ENCODE measurements at regions not wholly inside any gene's neighbourhood (a gene's known extent, or its start where the extent isn't known, plus 50 kb on each side); places are given as distances from the start of the nearest gene placed in this dataset.

DNA sequence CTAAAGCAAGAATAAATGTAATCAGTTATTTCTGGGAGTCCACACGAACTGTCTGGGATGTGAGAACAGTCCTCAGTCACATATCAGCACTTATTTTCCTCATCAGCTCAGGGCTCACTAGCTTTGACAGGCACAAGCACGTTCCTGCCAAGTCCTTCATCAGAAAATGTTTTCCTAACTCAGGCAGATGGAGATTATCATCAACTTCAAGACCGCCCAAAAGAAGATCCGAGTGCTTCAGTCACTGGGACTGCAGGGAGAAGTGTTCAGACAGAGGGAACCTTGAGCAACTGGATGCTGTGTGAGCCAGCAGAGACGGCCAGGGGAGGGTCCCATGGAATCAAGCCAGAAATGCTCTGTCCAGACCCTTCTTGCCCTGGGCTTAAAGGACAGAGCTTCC is 189.4 kb downstream of the NXNL2 start:
- no peaks in the 10 kb centered on the region for H3K4me1 Mint-ChIP-seq
- no peaks in the 10 kb centered on the region for H3K36me3 Mint-ChIP-seq
- ATAC-seq (replicated peaks) = no peak
- DNase-seq = no peak
- no peaks in the 10 kb centered on the region for H3K9me3 Mint-ChIP-seq
- no peak overlapping the region for H3K4me3 Mint-ChIP-seq
- H3K27ac Mint-ChIP-seq = no peak overlapping the region
- H3K27me3 Mint-ChIP-seq = peaks cover 13 to 34% of the 10 kb centered on the region in 2 donors

DNA sequence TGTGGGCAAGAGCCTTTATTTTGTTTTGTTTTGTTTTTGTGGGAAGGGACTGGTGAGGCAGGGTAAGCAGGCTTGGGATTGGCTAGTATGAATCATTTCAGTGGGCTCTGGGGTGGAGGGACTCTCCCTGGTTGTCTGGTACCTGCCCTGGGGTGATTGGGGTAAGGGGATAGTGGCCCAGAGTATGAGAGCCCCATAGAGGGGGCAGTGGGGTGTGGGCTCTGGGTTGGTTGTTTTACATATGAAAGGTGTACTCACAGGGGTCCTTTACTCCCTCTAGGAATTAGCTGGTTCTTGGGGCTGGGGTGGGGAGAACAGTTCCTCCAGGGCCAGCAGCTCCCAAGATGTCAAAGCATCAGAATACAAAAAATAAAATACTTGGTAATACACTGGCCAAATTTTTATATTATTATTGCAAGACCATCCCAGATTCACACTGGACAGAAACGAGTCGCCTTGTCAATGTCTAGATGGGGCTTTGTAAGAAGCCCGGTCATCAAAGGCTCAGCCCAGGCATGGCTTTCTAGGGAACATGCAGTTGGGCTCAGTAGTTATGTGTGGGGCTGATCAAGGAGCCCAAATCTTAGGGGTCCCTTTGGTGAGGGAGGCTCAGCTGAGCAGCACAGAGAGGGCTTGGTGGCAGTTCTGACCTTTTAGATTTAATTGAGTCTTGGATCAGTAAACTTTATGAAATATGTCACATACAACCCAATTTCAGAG is 190.5 kb downstream of the NXNL2 start:
- Mint-ChIP-seq H3K9me3 (peaks cover 4% of the 10 kb centered on the region in 2 donors), H3K27me3 (peaks cover 16 to 35% of the 10 kb centered on the region in 2 donors), H3K36me3 (no peaks in the 10 kb centered on the region), H3K4me3 (no peak overlapping the region), H3K4me1 (no peaks in the 10 kb centered on the region), H3K27ac (no peak overlapping the region)
- no peak for DNase-seq
- ATAC-seq (replicated peaks) = no peak

DNA sequence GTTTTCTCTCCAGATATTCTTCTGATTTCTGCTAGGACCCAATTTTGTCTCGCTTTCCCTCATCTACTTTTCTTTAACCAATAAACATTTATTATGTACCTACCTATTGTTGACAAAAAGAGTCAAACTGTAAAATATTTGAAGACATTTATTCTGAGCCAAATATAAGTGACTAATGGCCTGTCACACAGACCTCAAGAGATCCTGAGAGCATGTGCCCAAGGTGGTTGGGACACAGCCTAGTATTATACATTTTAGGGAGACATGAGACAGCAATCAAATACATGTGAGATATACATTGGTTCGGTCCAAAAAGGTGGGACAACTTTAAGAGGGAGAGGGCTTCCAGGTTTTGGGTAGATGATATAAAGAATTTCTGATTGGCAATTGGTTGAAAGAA is 191.8 kb downstream of the NXNL2 start:
- ATAC-seq (replicated peaks) (no peak), DNase-seq (no peak)
- Mint-ChIP-seq H3K9me3 (peaks cover 11% of the 10 kb centered on the region in 2 donors), H3K27me3 (peaks cover 23 to 42% of the 10 kb centered on the region in 2 donors), H3K36me3 (no peaks in the 10 kb centered on the region), H3K4me3 (no peak overlapping the region), H3K27ac (no peak overlapping the region), H3K4me1 (no peaks in the 10 kb centered on the region)

DNA sequence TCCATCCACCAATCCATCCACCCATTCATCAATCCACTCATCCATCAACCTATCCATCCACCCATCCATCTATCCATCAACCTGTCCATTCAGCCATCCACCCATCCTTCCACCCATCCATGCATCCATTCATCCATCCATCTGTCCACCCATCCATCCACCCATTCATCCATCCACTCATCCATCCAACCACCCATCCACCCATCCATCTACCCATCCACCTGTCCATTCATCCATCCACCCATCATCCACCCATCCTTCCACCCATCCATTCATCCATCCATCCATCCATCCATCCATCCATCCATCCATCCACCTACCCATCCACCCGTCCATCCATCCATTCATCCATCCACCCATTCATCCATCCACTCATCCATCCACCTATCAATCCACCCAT is 195.8 kb downstream of the NXNL2 start:
- H3K9me3 Mint-ChIP-seq = peaks cover 11% of the 10 kb centered on the region in 2 donors
- no peak overlapping the region for H3K4me3 Mint-ChIP-seq
- no peak for ATAC-seq (replicated peaks)
- H3K4me1 Mint-ChIP-seq = no peaks in the 10 kb centered on the region
- no peaks in the 10 kb centered on the region for H3K36me3 Mint-ChIP-seq
- peaks cover 19 to 49% of the 10 kb centered on the region in 2 donors for H3K27me3 Mint-ChIP-seq
- no peak for DNase-seq
- no peak overlapping the region for H3K27ac Mint-ChIP-seq

DNA sequence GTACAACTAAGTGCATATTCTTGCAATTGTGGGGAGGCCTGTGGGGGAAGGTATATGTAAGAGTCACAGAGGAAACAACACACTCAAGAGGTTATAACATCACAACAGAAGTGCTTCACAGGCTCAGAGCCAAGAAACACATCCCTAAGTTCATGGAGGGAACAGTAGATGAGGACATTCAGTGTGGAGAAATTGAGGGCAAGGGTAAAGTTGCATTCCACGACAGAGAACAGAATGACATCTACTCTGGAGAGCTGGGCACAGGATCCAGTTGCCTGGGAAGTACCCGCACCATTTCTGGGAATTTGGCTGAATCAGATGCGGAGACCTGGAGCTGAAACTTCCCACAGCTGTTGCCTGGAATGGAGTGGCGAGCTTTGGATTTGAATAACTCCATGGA is 197.2 kb downstream of the NXNL2 start:
- peaks cover 11% of the 10 kb centered on the region in 2 donors for H3K9me3 Mint-ChIP-seq
- no peaks in the 10 kb centered on the region for H3K4me1 Mint-ChIP-seq
- no peak overlapping the region for H3K4me3 Mint-ChIP-seq
- no peaks in the 10 kb centered on the region for H3K36me3 Mint-ChIP-seq
- no peak overlapping the region for H3K27ac Mint-ChIP-seq
- peaks cover 19 to 54% of the 10 kb centered on the region in 2 donors for H3K27me3 Mint-ChIP-seq
- ATAC-seq (replicated peaks) = no peak
- no peak for DNase-seq

DNA sequence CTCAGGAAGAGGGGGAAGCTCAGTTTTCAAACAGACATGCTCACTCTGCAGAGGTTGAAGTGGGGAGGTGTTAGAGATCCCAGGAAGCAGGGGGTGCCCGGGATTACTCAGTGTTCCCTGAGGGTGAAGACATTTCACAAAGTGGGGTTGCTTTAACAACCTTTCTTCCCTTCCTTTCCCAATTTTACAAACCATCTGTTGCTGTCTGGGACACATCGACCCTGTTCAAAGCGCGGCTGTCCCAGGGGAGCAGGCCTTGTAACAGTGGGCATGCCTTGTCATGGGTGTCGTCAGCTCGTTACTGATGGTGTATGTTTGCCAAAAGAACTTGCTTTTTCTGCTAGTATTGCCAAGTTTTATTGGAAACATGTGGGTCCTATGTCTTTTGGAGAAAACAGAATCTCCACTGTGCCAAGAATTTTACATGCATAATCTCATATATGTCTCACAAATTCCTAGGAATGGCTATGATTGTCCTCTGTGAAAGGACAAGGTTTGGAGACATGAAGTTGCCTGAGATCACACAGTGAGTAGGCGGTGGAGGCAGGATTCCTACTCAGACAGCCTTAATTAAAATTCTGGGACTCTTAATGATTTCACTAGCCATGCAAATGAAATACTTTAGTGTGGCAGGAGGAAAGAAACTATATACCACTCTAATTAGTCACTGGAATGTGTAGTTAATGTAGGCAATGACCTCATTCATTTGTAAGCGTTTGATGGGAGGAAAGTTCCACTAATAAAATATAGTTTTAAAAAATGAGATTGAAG is 198.9 kb downstream of the NXNL2 start:
- Mint-ChIP-seq H3K9me3 (peaks cover 11% of the 10 kb centered on the region in 2 donors), H3K27ac (no peak overlapping the region), H3K4me3 (no peak overlapping the region), H3K36me3 (no peaks in the 10 kb centered on the region), H3K4me1 (no peaks in the 10 kb centered on the region), H3K27me3 (peaks cover 15 to 53% of the 10 kb centered on the region in 2 donors)
- ATAC-seq (replicated peaks) (no peak), DNase-seq (no peak)

DNA sequence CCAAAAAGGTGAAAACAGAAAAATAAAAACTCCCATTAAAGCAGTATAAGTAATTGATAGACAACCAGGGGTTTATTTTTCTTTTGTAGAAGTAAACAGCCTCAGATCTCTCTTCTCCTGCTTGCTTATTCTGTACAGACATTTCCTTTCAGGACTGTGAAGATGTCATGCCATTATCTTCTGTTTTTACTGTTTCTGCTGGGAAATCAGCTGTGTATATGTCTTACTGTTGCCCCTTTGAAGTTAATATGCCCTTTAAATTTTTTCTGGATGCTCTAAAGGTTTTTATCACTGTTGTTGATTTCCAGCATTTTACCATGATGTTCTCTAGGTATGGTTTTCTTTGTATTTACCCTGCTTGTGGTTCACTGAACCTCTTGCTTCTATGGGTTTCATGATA is 199.5 kb downstream of the NXNL2 start:
- H3K27me3 Mint-ChIP-seq = peaks cover 13 to 51% of the 10 kb centered on the region in 2 donors
- no peaks in the 10 kb centered on the region for H3K36me3 Mint-ChIP-seq
- H3K4me1 Mint-ChIP-seq = no peaks in the 10 kb centered on the region
- no peak overlapping the region for H3K4me3 Mint-ChIP-seq
- peaks cover 11% of the 10 kb centered on the region in 2 donors for H3K9me3 Mint-ChIP-seq
- no peak for ATAC-seq (replicated peaks)
- DNase-seq = no peak
- H3K27ac Mint-ChIP-seq = no peak overlapping the region

DNA sequence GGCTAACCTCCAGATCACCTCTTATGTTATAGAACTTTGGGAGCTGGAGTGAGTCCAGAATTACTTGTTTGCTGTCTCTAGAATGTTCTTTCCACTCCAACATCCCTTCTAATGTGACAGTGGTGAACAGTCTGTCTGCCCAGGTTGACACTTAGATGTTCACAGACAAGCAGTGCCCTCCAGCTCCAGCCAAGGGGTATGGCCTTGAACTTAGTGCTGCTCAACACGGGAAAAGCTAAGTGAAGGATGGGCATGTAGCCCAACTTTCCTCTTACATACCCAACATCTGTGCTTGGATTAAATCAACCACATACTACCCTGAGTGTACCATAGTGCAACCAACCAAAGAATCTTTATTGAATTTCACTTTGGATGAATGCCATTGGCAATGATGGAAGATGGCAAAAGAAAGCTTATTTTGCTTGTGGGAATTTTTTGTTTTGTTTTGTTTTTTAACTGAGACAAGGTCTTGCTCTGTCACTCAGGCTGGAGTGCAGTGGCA is 201.2 kb downstream of the NXNL2 start:
- H3K9me3 Mint-ChIP-seq = no peaks in the 10 kb centered on the region
- H3K4me3 Mint-ChIP-seq = no peak overlapping the region
- ATAC-seq (replicated peaks) (no peak), DNase-seq (no peak)
- H3K4me1 Mint-ChIP-seq = no peaks in the 10 kb centered on the region
- H3K27me3 Mint-ChIP-seq = peaks cover 10 to 48% of the 10 kb centered on the region in 2 donors
- H3K36me3 Mint-ChIP-seq = no peaks in the 10 kb centered on the region
- no peak overlapping the region for H3K27ac Mint-ChIP-seq

DNA sequence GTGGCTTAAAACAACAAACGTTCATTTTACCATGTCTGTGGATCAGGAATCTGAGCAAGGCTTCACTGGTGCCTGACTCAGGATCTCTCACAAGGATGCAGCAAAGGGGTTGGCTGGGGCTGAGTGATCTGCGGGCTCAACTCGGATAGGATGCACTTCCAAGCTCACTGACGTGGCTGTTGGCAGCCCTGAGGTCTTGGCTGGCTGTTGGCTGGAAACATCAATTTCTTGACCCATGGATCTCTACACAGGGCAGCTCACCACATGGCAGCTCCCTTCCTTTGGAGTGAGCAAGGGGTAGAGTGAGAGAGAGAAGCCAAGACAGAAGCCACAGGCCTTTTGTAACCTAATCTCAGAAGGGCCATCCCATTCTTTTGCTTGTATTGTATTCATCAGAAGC is 202.1 kb downstream of the NXNL2 start:
- ATAC-seq (replicated peaks) = no peak
- no peaks in the 10 kb centered on the region for H3K4me1 Mint-ChIP-seq

DNA sequence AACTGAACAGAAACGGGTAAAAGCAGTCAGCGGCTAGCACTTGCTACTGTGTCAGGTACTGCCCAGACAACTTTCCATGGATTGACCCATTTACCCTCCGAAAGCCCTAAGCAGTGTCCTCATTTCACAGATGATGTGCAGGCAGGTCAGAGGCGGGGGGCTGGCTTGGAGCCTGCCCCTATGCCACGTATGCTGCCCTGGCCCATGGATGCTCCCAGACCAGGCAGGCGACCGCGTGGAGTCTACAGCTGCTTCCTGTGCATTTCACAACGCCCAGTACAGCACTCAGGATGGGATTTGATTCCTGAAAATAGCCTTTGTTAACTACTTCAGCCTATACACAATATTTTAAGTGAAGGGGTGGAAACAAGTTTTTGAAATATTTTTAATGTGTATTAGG is 202.9 kb downstream of the NXNL2 start:
- no peak overlapping the region for H3K27ac Mint-ChIP-seq
- no peak for ATAC-seq (replicated peaks)
- DNase-seq = no peak
- H3K4me1 Mint-ChIP-seq = no peaks in the 10 kb centered on the region
- no peak overlapping the region for H3K4me3 Mint-ChIP-seq
- H3K27me3 Mint-ChIP-seq = peaks cover 14 to 46% of the 10 kb centered on the region in 2 donors
- H3K36me3 Mint-ChIP-seq = no peaks in the 10 kb centered on the region
- no peaks in the 10 kb centered on the region for H3K9me3 Mint-ChIP-seq

More for the DNA sequence above, 202.1 kb downstream of the NXNL2 start:
- H3K27me3 Mint-ChIP-seq = peaks cover 14 to 46% of the 10 kb centered on the region in 2 donors
- DNase-seq = no peak
- H3K9me3 Mint-ChIP-seq = no peaks in the 10 kb centered on the region
- H3K36me3 Mint-ChIP-seq = no peaks in the 10 kb centered on the region
- H3K27ac Mint-ChIP-seq = no peak overlapping the region
- H3K4me3 Mint-ChIP-seq = no peak overlapping the region

DNA sequence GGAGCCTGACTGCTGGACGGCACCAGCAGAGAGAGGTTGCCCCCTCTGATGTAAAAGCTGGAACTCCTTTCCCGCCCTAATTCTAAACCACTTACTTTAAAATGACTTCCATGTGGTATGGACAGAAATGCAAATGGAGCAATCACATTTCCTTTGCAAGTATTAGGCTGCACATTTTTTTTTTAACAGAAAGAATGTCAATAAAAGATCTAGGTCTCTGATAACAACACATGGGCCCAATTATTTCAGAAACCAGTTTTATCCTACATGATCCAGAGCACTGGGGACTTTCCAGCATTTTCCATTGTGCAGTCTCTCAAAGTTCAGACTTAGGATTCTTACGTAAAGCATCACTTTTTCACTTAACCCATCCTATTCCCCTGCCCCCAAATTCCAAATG is 203.7 kb downstream of the NXNL2 start:
- ATAC-seq (replicated peaks) (no peak), DNase-seq (no peak)
- H3K27ac Mint-ChIP-seq = no peak overlapping the region
- H3K4me1 Mint-ChIP-seq = no peaks in the 10 kb centered on the region
- H3K4me3 Mint-ChIP-seq = no peak overlapping the region
- peaks cover 15 to 46% of the 10 kb centered on the region in 2 donors for H3K27me3 Mint-ChIP-seq
- no peaks in the 10 kb centered on the region for H3K36me3 Mint-ChIP-seq
- no peaks in the 10 kb centered on the region for H3K9me3 Mint-ChIP-seq

DNA sequence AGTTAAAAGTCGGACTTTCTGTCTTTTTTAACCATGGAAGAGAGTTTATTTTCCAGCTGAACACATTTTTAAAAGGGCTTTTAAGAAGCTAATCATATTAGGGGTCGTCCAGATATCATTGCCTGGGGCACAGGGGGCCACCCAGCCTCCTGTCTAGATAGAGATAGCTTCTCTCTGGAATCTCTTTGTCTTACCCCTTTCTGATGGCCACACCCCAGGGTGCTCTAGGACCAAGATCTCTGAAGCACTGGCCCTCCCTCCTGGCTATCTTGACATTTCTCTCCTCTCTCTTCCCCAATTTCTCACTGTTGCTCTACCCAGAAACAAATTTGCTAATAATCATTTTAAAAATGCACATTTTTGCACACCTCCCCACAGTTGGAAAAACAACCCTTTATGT is 204.4 kb downstream of the NXNL2 start:
- ATAC-seq (replicated peaks) (no peak), DNase-seq (no peak)
- no peak overlapping the region for H3K27ac Mint-ChIP-seq
- no peak overlapping the region for H3K4me3 Mint-ChIP-seq
- no peaks in the 10 kb centered on the region for H3K36me3 Mint-ChIP-seq
- H3K9me3 Mint-ChIP-seq = no peaks in the 10 kb centered on the region
- H3K4me1 Mint-ChIP-seq = no peaks in the 10 kb centered on the region
- H3K27me3 Mint-ChIP-seq = peaks cover 20 to 52% of the 10 kb centered on the region in 2 donors

DNA sequence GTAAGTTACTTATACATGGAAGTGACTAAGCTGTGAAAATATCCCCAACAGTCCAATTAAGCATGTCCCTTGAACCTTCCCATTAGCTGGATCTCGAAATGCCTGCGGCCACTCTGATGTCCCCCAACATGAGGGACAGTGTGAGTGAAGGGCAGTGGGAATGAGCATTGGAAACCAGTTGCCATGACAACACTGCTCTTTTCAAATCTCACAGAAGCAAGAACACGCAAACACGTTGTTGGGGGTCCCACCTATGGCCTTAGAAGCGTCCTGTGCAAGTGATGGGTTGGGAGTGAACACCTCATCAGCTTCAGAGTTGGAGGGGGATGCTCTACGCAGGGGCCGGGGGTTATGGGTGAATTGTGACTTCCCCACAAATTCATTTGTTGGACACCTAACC is 205.9 kb downstream of the NXNL2 start:
- Mint-ChIP-seq H3K36me3 (no peaks in the 10 kb centered on the region), H3K27me3 (peaks cover 21 to 42% of the 10 kb centered on the region in 2 donors), H3K4me3 (no peak overlapping the region), H3K4me1 (no peaks in the 10 kb centered on the region), H3K9me3 (no peaks in the 10 kb centered on the region), H3K27ac (peak overlapping the region; percentile 14)
- DNase-seq = no peak
- no peak for ATAC-seq (replicated peaks)

DNA sequence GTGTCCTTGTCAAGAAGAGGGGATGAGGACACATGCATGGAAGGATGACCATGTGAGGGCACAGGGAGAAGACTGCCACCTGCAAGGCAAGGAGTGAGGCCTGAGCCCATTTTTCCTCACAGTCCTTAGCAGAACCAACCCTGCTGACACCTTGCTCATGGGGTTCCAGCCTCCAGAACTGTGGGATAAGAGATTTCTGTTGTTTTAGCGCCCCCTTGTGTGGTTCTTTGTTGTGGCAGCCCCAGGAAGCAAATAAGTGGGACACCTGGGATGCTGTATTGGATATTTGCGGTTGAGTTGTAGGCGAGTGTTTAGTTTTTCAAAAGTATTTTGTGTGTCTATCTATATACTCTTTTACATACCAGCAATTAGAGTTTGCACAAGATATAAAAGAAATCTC is 206.4 kb downstream of the NXNL2 start:
- no peaks in the 10 kb centered on the region for H3K36me3 Mint-ChIP-seq
- H3K9me3 Mint-ChIP-seq = no peaks in the 10 kb centered on the region
- H3K27ac Mint-ChIP-seq = no peak overlapping the region
- H3K4me3 Mint-ChIP-seq = no peak overlapping the region
- no peak for DNase-seq
- H3K27me3 Mint-ChIP-seq = peaks cover 25 to 45% of the 10 kb centered on the region in 2 donors
- no peak for ATAC-seq (replicated peaks)
- no peaks in the 10 kb centered on the region for H3K4me1 Mint-ChIP-seq

DNA sequence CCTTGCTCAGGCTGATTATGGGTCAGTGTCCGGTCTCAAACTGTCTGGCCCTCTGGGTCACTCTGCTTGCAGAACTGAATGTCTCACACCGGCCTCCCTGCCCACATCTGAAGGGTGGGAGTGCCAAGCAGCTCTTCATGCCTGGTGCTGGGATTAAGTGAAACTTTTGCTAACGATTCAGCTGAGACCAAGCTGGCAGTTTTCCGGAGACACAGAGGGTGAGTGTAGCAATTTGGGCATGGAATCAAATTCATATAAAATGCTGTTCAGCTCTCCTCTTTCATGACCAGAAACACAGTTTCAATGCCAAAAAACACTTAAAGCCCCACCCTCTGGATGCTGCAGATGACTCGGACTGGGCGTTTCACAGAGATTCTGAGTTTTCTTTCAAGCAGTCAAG is 207.5 kb downstream of the NXNL2 start:
- Mint-ChIP-seq H3K36me3 (no peaks in the 10 kb centered on the region), H3K4me1 (no peaks in the 10 kb centered on the region), H3K9me3 (no peaks in the 10 kb centered on the region), H3K4me3 (no peak overlapping the region), H3K27ac (no peak overlapping the region), H3K27me3 (peaks cover 25 to 35% of the 10 kb centered on the region in 2 donors)
- no peak for ATAC-seq (replicated peaks)
- DNase-seq = no peak

Data from stimulated activated naive B cell treated with anti-CD40 and anti-IgM and Interleukin-4, amounts not matched to agents 10 μg/mL and 1 μg/mL and 100 μg/mL, for 72 hours (primary cell).